ENCODE measurements at regions not wholly inside any gene's neighbourhood (a gene's known extent, or its start where the extent isn't known, plus 50 kb on each side); places are given as distances from the start of the nearest gene placed in this dataset.
A peak's percentile ranks its signal among the peaks of the same experiment; 100 is the strongest.

DNA sequence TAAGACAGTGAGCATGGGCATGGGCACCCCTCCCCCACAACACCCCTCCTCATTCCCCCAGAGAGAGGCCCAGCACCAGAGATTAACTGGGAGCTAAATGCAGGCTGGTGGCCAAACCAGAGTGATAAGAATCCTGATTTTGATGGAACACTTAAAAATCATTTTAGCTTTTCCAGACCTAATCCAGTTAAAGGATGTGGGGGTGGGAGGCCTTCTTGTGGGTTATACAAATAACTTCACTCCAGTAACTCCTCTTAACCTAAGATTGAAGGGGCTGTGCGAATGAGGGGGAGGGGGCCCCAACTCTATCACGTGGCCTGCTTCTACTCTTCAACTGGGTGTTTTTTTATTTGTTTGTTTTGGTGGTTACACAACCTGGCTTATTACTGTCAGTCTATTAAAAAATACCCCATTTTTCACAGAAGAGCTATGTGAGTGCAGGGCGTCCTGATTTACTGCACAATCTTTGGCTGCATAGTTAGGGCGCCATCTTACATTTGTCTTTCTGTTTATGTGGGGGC lies 398.1 kb upstream of the LYPLAL1 start:
- H3K4me3 ChIP-seq (ENCODE audit: control insufficient read depth, low read depth, low read length): no peak overlapping the region
- TF ChIP-seq, protein P1, sequence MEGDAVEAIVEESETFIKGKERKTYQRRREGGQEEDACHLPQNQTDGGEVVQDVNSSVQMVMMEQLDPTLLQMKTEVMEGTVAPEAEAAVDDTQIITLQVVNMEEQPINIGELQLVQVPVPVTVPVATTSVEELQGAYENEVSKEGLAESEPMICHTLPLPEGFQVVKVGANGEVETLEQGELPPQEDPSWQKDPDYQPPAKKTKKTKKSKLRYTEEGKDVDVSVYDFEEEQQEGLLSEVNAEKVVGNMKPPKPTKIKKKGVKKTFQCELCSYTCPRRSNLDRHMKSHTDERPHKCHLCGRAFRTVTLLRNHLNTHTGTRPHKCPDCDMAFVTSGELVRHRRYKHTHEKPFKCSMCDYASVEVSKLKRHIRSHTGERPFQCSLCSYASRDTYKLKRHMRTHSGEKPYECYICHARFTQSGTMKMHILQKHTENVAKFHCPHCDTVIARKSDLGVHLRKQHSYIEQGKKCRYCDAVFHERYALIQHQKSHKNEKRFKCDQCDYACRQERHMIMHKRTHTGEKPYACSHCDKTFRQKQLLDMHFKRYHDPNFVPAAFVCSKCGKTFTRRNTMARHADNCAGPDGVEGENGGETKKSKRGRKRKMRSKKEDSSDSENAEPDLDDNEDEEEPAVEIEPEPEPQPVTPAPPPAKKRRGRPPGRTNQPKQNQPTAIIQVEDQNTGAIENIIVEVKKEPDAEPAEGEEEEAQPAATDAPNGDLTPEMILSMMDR (conservative IDR thresholded peaks at IDR 0.05; ENCODE audit: control insufficient read depth, insufficient read depth, low read depth, low read length): no peak
- DNase-seq (ENCODE audit: low read depth): no peak

DNA sequence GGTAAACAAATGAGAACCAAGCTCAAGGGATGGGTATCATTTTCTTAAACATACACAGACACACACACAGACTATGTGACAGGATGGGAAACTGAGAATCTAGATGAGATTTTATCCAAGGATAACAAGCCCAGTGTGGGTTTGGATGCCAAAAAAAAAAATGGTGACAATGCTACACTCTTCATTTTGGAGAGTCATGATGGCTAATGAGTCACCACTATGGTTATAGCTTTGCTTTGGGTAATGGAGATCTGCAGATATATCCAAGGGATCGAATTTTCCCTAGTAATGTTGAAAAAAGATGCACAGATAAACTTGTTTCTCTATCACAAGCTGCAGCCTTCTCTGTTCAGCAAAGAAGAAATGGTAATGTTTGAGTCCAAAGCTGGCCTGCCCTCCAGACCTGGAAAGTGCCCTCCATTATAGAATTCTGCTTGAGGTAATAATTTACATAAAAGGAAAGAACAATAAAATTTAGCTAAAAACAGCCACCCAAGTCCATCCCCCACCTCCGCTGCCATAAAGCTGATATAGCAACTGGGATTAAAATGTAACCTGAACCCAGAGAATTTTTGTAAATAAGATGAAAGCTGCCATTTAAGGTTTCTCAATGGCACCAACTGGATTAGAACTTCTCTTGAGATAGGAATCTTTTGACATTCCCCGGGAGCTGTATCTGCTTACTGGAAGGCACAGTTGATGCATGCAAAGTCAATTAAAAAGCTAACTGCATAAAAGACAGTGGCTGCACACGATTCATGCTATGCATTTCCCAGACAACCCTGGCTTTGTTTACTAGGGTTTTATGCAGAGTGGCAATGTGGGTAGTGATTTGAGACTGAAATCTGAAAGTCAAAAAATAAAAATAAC lies 395.2 kb upstream of the LYPLAL1 start:
- DNase-seq (ENCODE audit: low read depth): peak; percentile 7
- H3K4me3 ChIP-seq (ENCODE audit: control insufficient read depth, low read depth, low read length): no peak overlapping the region
- TF ChIP-seq, protein P1 (conservative IDR thresholded peaks at IDR 0.05; ENCODE audit: control insufficient read depth, insufficient read depth, low read depth, low read length): no peak

DNA sequence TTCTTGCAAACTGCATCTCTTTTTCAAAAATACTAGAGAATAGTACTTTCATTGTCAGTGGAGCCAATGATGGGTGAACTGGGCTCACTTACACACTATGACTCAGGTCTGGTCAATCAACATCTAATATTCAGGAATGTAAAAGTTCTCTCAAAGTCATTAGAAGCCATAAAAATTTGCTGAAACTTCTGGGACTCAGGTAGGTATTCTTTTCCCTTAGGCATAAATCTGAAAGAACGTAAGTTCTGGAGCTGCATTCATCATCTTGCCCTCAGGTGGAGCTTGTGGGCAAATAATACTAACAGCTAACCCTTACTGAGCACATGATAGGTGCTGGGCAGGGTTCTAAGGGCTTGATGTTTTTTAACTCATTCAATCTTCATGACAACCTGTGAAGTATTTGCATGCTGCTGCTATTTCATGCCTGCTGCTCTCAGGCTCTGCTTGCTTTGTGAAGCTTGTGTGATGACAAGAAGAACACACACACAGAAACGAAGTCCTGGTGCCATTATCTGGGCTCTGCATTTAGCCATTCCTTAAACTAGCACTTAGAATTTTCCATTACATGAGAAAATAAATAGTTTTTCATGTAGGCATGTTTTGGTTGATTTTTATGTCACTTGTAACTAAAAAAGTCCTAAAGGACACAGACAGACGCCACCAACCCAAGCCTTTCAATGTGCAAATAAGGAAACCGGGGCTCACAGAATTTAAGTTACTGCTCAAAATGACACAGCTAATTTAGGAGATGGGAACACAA lies 394.2 kb upstream of the LYPLAL1 start:
- TF ChIP-seq, protein P1 (conservative IDR thresholded peaks at IDR 0.05; ENCODE audit: control insufficient read depth, insufficient read depth, low read depth, low read length): no peak
- DNase-seq (ENCODE audit: low read depth): peak; percentile 31
- no peak overlapping the region for H3K4me3 ChIP-seq (ENCODE audit: control insufficient read depth, low read depth, low read length)

DNA sequence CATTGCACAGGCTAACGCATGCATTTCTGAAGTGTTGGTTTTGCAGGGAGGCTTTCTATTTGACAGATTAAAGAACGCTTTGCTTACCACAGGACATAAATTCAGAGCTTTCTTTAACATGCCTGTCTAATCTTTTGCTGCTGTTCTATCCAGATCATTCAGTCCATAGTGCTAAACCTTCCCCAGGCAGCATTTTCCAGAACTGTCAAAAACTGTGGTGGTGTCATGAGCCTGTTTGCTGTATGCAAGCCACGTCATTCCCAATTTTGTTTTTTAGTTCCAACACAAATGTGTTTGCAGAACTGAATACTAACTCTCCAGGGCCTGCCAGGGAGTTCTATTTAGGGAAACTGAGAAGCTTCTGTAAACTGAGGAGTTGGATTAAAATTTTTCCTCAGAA lies 390.5 kb upstream of the LYPLAL1 start:
- TF ChIP-seq, protein P1 (conservative IDR thresholded peaks at IDR 0.05; ENCODE audit: control insufficient read depth, insufficient read depth, low read depth, low read length): no peak
- H3K4me3 ChIP-seq (ENCODE audit: control insufficient read depth, low read depth, low read length): no peak overlapping the region
- DNase-seq (ENCODE audit: low read depth): no peak

DNA sequence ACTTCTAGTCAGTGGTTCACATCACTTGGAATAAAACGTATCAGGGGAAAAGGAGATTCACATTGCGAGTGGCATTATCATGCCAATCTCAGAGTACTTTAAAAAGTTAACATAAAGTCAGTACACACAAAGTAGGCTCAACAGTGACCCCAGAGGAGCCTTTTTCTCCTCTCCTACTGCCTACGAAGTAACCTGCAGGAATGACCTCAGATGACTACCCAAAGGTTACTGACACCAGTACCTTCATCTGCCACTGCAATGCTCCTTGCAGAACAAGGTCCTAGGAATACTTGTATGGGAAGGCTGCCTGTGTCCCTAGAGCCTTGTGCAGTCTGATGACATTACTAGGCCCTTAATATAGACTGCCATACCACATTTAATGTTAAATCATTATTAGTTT lies 389.8 kb upstream of the LYPLAL1 start:
- DNase-seq (ENCODE audit: low read depth): no peak
- TF ChIP-seq, protein P1 (conservative IDR thresholded peaks at IDR 0.05; ENCODE audit: control insufficient read depth, insufficient read depth, low read depth, low read length): no peak
- H3K4me3 ChIP-seq (ENCODE audit: control insufficient read depth, low read depth, low read length): no peak overlapping the region

DNA sequence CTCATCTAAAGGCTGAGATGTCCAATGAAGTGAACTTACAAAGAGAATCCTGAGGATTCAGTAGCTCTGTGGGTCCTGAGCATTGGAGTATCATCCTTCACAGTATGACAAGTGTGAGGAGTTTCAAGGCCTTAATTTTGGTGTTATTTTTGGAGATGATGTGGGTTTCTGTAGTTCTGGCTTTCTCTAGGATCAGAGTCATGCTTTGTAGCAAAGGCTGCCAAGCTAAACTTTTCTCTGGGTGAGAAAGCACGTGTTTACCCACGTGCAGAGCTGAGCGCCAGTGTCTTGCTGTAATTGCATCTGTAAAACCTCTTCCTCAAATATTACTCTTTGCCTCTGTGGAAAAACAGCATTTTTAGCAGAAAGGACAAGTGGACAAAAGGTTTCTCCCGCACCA lies 387.8 kb upstream of the LYPLAL1 start:
- TF ChIP-seq, protein P1 (conservative IDR thresholded peaks at IDR 0.05; ENCODE audit: control insufficient read depth, insufficient read depth, low read depth, low read length): no peak
- H3K4me3 ChIP-seq (ENCODE audit: control insufficient read depth, low read depth, low read length): no peak overlapping the region
- DNase-seq (ENCODE audit: low read depth): peak; percentile 66

All from fibroblast of mammary gland (primary cell).